Midbrain (tissue), 1 donor: ENCODE measurements at regions not wholly inside any gene's neighbourhood (a gene's known extent, or its start where the extent isn't known, plus 50 kb on each side); places are given as distances from the start of the nearest gene placed in this dataset.
"Not testable (repeated sequence)": the region's sequence is repeated elsewhere in the genome, so short reads cannot be mapped to it uniquely, and the experiment has no call there.

ENCODE experiments used
- DNase-seq: peaks from one replicate; lab custom pipeline; 2025; lab: John Stamatoyannopoulos, UW

GRCh38 chr5:30479104-30479503 is 714.4 kb upstream of the CDH6 start:
- no peak for DNase-seq

- DNase-seq: no peak
These were observed 718.1 kb upstream of the CDH6 start for GRCh38 chr5:30475429-30475828.

DNA sequence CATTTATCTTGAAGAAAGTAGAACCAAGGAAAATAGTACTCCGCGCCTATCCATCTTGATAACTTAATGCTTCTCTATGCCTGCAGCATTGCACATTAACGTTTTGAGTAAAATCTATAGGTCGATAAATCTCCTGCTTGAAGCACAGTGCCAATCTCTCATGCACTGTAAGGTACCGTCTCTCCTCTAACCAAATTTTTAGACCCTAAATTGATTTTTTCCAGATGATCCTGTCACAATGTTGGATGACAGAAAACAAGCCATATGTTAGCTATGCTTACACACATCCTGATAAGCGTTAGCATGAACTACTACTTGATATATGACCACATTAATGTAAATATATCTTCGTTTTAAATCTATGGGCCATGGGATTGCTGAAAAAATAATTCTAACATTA is 723.8 kb upstream of the CDH6 start:
- no peak for DNase-seq

DNA sequence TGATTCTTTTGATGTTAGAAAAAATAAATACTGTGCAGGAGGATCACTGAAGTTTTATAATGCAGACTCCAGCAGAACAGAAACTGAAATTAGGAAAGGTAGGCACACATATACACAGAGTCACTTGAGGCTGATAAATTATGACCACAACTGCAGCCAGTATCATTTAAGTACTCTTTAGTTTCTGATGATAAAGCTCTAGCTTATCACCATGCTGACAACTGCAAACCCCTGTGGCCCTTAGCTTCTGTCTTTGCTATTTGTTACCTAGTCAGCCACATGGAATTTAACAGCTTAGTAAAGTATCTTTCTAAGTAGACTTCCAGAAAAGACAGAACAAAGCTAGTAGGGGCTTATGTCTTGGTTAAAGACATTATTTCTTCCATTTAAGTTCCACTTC is 734.8 kb upstream of the CDH6 start:
- DNase-seq: no peak

DNA sequence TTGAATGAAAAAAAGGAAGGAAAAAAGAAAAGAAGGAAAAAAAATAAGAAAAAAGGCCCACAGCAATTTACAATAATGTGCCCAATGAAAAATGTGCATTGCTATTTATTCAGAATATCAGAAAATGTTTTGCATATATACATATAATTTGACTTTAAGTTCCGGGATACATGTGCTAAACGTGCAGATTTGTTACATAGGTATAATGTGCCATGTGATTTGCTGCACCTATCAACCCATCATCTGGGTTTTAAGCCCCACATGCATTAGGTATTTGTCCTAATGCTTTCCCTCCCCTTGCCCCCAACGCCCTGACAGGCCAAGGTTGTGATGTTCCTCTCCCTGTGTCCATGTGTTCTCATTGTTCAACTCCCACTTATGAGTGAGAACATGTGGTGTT is 738.0 kb upstream of the CDH6 start:
- DNase-seq: not testable (repeated sequence)

DNA sequence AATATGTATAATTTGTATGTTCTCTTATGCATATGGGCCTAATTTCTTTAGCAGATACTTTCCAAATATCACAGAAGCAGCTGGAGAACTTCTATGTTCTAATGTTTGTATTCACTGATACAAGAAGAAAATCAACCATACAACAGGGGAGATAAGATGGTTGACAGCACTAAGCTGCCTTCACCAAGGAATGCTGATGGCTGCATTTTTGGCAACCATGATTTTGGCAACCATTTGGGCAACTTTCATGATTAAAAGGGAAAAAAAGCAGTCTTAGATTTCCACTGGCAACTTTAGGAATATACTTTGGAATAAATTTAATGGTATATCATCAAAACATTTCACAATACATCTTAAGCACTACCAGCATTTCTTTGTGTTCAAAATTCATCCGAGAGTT is 740.3 kb upstream of the CDH6 start:
- no peak for DNase-seq

GRCh38 chr5:30450153-30450552 is 743.3 kb upstream of the CDH6 start:
- no peak for DNase-seq

- no peak for DNase-seq
These were observed 746.1 kb upstream of the CDH6 start for GRCh38 chr5:30447431-30447830.

DNA sequence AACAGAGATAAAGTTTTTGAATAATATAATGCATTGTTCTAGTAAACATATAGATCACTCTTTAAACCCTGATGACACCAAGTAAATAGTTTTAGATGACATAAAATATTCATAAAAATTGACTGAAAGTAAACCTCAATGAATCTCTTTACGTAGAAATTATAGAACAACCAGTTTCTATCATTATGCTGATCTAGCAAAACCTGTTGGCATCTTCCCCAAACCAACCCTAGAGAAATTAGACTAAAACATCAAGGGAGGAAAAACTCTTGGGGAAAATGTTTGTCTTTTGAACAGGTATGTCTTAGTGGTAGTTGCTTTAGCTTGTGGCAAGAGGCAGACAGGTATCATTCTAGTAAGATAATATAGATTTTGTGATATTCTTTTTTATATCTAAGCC is 747.0 kb upstream of the CDH6 start:
- DNase-seq: no peak

DNA sequence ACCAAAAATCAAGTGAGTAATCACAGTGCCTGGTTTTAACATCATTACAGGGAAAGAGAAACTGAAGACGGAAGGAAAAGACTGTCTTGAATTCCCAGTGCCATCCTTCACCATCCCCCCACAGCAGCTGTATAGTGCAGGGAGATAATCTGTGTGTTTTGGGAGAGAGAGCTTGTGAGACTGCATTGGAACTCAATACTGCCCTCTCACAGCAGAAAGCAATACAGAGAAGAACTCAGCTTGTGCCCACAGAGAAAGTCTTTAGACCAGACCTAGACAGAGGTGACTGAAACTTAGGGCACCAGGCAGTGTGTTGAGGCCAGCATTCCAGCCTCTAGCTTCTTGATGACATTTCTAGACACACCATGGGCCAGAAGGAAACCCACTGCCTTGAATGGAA is 754.7 kb upstream of the CDH6 start:
- no peak for DNase-seq

DNA sequence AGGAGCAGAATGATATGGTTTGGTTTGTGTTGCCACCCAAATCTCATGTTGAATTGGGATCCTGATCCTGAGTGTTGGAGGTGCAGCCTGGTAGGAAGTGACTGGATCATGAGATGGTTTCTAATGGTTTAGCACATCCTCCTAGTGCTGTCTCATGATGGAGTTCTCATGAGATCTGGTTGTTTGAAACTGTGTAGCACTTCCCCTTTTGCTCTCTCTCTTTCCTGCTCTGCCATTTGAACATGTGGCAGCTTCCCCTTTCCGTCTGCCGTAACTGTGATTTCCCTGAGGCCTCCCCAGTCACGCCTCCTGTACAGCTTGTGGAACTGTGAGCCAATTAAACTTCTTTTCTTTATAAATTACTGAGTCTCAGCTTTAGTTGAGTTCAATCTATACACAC is 756.8 kb upstream of the CDH6 start:
- DNase-seq: no peak

GRCh38 chr5:30428866-30429407 is 764.5 kb upstream of the CDH6 start:
- not testable (repeated sequence) for DNase-seq

DNA sequence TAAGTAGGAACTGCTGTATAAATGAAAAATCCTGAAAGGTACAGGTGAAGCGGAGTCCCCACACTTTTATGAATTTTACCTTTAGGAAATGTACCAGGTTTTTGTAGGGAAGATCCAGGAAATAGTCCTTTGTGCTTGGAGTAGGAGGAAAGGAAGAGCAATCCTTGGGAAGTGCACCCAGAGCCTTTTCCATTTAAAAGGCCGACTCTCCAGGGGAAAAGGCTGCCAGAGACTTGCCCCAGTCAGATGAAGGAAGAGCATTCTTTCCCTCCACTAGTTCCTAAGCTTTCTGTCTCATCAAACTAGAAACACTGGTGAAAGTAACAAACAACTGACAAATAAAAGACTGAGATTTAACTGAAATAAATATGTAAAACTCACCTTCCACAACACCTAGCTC is 779.4 kb upstream of the CDH6 start:
- no peak for DNase-seq

DNA sequence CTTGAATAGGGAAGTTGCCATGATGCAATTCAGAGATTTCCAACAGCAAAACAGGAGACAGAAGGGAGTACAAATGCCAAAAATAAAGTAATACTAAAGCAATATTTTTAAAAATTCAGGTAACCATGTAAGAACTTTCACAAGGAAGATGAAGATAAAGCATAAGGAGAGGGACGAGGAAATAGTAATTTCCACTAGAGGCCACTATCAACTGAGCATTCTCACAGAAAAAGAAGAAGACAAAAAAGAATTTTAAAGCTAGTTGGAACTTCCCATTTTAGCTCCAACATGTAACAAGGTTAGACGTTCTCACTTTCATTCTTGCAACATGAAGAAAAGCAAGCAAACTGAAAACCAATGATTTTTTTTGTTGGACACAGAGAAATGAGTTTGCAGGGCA is 779.9 kb upstream of the CDH6 start:
- DNase-seq: no peak

- DNase-seq: no peak
These were observed 787.7 kb upstream of the CDH6 start for GRCh38 chr5:30405821-30406220.

GRCh38 chr5:30401479-30402058 is 791.9 kb upstream of the CDH6 start:
- DNase-seq: peak; percentile 21

- no peak for DNase-seq
These were observed 795.1 kb upstream of the CDH6 start for GRCh38 chr5:30398423-30398822.

- DNase-seq: no peak
These were observed 800.6 kb upstream of the CDH6 start for GRCh38 chr5:30392897-30393296.

DNA sequence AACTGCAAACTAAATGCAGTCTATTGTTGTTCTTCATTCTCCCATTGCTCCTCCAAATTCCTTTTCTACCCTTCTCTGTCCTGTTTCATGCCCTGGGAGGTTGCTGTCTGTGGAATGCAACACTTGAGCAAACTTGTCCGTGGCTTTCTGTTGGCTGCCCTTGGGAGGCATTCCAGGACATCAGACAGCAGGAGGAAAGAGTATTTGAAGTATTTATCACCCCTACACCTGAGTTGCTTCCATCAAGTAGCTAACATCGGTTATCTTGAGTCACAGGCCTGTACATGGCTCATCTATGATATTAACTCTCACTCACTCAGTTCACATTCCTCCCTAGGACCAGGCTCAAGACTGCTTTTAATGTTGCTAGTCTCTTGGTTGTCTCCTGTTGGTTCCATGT is 803.4 kb upstream of the CDH6 start:
- no peak for DNase-seq

DNA sequence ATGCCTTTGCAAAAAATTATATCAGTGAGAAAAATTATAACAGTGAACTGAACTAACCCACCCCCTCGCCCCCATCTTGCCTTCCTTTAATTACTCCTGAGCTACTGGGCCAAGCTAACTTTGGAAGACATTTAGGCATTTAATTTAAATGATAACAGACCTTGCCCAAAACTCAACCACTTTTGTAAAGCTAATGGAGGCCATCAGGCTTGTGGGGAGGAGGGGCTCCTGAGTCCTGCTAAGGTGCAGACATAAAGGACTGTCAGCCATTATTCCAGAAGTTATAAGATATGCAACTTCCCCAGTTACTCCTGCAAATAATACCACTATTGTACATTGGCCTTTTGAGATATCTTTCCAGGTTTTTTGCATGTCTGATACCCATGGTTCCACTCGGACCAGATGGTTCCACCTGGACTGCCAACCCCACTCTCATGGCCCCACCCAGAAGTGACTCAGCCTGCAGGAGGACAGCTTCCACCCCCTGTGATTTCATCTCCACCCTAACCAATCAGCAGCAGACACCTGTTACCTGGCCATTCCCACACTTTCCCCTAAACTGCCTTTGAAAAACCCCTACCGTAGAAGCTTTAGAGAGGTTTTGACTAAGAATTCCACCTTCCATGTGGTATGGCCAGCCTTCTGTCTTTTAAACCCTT is 805.4 kb upstream of the CDH6 start:
- DNase-seq: no peak

DNA sequence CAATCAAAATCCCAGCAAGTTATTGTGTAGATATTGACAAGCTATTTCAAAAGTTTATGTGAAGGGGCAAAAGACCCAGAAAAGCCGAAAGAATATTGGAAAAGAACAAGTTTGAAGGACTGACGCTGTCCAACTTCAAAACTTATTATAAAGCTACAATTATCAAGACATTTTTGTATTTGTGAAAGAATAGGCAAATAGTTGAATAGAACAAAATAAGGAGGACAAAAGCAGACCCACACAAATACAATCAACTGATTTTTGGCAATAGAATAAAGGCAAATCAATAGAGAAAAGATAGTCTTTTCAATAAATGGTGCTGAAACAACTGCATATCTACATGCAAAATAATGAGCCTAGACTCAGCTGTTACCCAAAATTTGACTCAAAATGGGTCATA is 807.7 kb upstream of the CDH6 start:
- no peak for DNase-seq

GRCh38 chr5:30384171-30384570 is 809.3 kb upstream of the CDH6 start:
- no peak for DNase-seq

DNA sequence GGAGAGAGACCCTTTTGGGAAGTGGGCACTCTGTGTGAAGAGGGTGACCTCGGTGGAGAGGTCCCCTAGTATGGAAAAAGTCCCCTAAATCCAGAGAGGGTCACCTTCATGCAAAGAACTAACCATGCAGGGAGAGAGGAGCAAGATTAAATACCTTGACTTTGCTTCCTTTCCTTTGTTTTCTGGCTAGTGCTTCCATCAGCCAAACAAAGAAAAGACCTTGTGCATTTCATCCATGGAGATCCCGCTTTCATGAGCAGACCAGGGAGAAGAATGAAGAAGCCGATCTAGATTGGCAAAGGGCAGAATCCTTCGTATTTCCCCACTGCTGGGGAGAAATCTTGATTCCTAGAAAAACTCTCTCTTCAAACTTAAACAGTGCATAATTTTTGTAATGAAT is 813.3 kb upstream of the CDH6 start:
- no peak for DNase-seq

DNA sequence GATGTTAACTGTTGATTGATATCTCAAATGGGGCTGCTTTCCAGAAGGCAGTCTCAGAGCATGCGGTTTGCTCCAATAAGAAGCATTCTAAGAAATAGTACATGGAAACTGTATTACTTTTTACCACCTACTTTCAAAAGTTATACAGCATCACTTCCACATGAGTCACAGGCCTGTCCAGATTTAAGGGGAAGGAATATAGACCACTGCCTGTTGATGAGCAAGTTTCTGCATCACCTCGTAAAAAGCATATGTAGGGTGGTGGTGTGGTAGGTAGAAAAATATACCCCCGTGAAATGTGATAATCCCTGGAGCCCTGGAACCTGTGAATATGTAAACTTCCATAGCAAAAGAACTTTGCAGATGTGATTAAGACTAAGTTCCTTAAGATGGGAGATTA is 816.6 kb upstream of the CDH6 start:
- no peak for DNase-seq
